ENCODE measurements at regions not wholly inside any gene's neighbourhood (a gene's known extent, or its start where the extent isn't known, plus 50 kb on each side); places are given as distances from the start of the nearest gene placed in this dataset.

- Histone ChIP-seq H3K9ac (ENCODE audit: low read length) (no peak overlapping the region), H3K27me3 (ENCODE audit: insufficient read depth, low read length) (no peaks in the 10 kb centered on the region), H4K20me1 (ENCODE audit: insufficient read depth, low read length) (no peaks in the 10 kb centered on the region), H3K9me3 (ENCODE audit: insufficient read depth, low read depth, low read length) (no peaks in the 10 kb centered on the region), H3K27ac (ENCODE audit: low read depth, low read length) (no peak overlapping the region), H3K36me3 (ENCODE audit: insufficient read depth, low read length) (no peaks in the 10 kb centered on the region), H3K4me2 (ENCODE audit: low read length) (no peak overlapping the region), H3K4me1 (ENCODE audit: insufficient read depth, low read length) (no peaks in the 10 kb centered on the region), H3K79me2 (ENCODE audit: insufficient read depth, low read length) (no peaks in the 10 kb centered on the region), H3K4me3 (ENCODE audit: insufficient read depth, low read depth, low read length) (no peak overlapping the region), H2AFZ (ENCODE audit: low read depth, low read length) (no peak overlapping the region)
- no peaks in the 10 kb centered on the region for H3K4me1 Mint-ChIP-seq (ENCODE audit: low read depth, unreplicated experiment)
- DNase-seq (ENCODE audit: low read depth), result no peak
- TF ChIP-seq, protein P1, sequence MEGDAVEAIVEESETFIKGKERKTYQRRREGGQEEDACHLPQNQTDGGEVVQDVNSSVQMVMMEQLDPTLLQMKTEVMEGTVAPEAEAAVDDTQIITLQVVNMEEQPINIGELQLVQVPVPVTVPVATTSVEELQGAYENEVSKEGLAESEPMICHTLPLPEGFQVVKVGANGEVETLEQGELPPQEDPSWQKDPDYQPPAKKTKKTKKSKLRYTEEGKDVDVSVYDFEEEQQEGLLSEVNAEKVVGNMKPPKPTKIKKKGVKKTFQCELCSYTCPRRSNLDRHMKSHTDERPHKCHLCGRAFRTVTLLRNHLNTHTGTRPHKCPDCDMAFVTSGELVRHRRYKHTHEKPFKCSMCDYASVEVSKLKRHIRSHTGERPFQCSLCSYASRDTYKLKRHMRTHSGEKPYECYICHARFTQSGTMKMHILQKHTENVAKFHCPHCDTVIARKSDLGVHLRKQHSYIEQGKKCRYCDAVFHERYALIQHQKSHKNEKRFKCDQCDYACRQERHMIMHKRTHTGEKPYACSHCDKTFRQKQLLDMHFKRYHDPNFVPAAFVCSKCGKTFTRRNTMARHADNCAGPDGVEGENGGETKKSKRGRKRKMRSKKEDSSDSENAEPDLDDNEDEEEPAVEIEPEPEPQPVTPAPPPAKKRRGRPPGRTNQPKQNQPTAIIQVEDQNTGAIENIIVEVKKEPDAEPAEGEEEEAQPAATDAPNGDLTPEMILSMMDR (IDR thresholded peaks at IDR 0.05; ENCODE audit: insufficient read depth, low read depth, low read length), result no peak
- no peak for TF ChIP-seq EZH2 (IDR thresholded peaks at IDR 0.05; ENCODE audit: insufficient read depth, low read length)
- H3K27ac Mint-ChIP-seq (ENCODE audit: unreplicated experiment), result no peak overlapping the region
- FAIRE-seq, result no peak
- no peaks in the 10 kb centered on the region for H3K27me3 Mint-ChIP-seq (ENCODE audit: low read depth, unreplicated experiment)
- no peaks in the 10 kb centered on the region for H3K36me3 Mint-ChIP-seq (ENCODE audit: low read depth, unreplicated experiment)
- H3K4me3 Mint-ChIP-seq (ENCODE audit: unreplicated experiment), result no peak overlapping the region
- H3K9me3 Mint-ChIP-seq (ENCODE audit: unreplicated experiment), result no peaks in the 10 kb centered on the region
These were observed 222.4 kb upstream of the ZP4 start for GRCh38 chr1:238112952-238113621.

GRCh38 chr1:238111516-238111915 is 220.8 kb upstream of the ZP4 start:
- no peaks in the 10 kb centered on the region for H3K36me3 Mint-ChIP-seq (ENCODE audit: low read depth, unreplicated experiment)
- Histone ChIP-seq H3K27ac (ENCODE audit: low read depth, low read length) (no peak overlapping the region), H2AFZ (ENCODE audit: low read depth, low read length) (no peak overlapping the region), H3K36me3 (ENCODE audit: insufficient read depth, low read length) (no peaks in the 10 kb centered on the region), H3K9me3 (ENCODE audit: insufficient read depth, low read depth, low read length) (no peaks in the 10 kb centered on the region), H3K9ac (ENCODE audit: low read length) (no peak overlapping the region), H3K79me2 (ENCODE audit: insufficient read depth, low read length) (no peaks in the 10 kb centered on the region), H3K27me3 (ENCODE audit: insufficient read depth, low read length) (no peaks in the 10 kb centered on the region), H4K20me1 (ENCODE audit: insufficient read depth, low read length) (no peaks in the 10 kb centered on the region), H3K4me2 (ENCODE audit: low read length) (no peak overlapping the region), H3K4me1 (ENCODE audit: insufficient read depth, low read length) (no peaks in the 10 kb centered on the region), H3K4me3 (ENCODE audit: insufficient read depth, low read depth, low read length) (no peak overlapping the region)
- H3K9me3 Mint-ChIP-seq (ENCODE audit: unreplicated experiment), result no peaks in the 10 kb centered on the region
- H3K4me1 Mint-ChIP-seq (ENCODE audit: low read depth, unreplicated experiment), result no peaks in the 10 kb centered on the region
- TF ChIP-seq EZH2 (IDR thresholded peaks at IDR 0.05; ENCODE audit: insufficient read depth, low read length), result no peak
- TF ChIP-seq, protein P1 (IDR thresholded peaks at IDR 0.05; ENCODE audit: insufficient read depth, low read depth, low read length), result no peak
- FAIRE-seq (no peak), DNase-seq (ENCODE audit: low read depth) (no peak)
- no peak overlapping the region for H3K27ac Mint-ChIP-seq (ENCODE audit: unreplicated experiment)
- no peak overlapping the region for H3K4me3 Mint-ChIP-seq (ENCODE audit: unreplicated experiment)
- H3K27me3 Mint-ChIP-seq (ENCODE audit: low read depth, unreplicated experiment), result no peaks in the 10 kb centered on the region

DNA sequence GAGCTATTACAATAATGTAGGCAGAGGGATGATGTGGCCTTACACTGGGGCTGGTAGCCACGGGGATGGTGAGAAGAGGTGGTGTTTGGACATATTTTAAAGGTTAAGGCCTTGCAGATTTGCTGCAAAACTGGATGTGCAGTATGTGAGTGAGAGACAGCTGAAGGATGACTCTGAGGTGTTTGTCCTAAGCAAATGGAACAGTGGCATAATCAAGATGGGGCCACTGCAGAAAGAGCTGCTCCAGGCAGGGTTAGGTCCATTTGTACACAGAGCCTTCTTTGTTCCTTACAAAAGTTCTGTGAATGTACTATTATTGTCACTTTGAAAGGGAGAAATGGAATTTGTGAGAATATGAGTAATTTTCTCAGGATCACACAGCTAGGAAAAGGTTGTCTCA is 220.4 kb upstream of the ZP4 start:
- Histone ChIP-seq H2AFZ (ENCODE audit: low read depth, low read length) (no peak overlapping the region), H3K4me3 (ENCODE audit: insufficient read depth, low read depth, low read length) (no peak overlapping the region), H3K9ac (ENCODE audit: low read length) (no peak overlapping the region), H3K4me1 (ENCODE audit: insufficient read depth, low read length) (no peaks in the 10 kb centered on the region), H3K36me3 (ENCODE audit: insufficient read depth, low read length) (no peaks in the 10 kb centered on the region), H3K27me3 (ENCODE audit: insufficient read depth, low read length) (no peaks in the 10 kb centered on the region), H3K79me2 (ENCODE audit: insufficient read depth, low read length) (no peaks in the 10 kb centered on the region), H4K20me1 (ENCODE audit: insufficient read depth, low read length) (no peaks in the 10 kb centered on the region), H3K9me3 (ENCODE audit: insufficient read depth, low read depth, low read length) (no peaks in the 10 kb centered on the region), H3K4me2 (ENCODE audit: low read length) (no peak overlapping the region), H3K27ac (ENCODE audit: low read depth, low read length) (no peak overlapping the region)
- Mint-ChIP-seq H3K27me3 (ENCODE audit: low read depth, unreplicated experiment) (no peaks in the 10 kb centered on the region), H3K4me1 (ENCODE audit: low read depth, unreplicated experiment) (no peaks in the 10 kb centered on the region), H3K9me3 (ENCODE audit: unreplicated experiment) (no peaks in the 10 kb centered on the region), H3K27ac (ENCODE audit: unreplicated experiment) (no peak overlapping the region), H3K4me3 (ENCODE audit: unreplicated experiment) (no peak overlapping the region), H3K36me3 (ENCODE audit: low read depth, unreplicated experiment) (no peaks in the 10 kb centered on the region)
- no peak for DNase-seq (ENCODE audit: low read depth)
- TF ChIP-seq EZH2 (IDR thresholded peaks at IDR 0.05; ENCODE audit: insufficient read depth, low read length), result no peak
- TF ChIP-seq, protein P1 (IDR thresholded peaks at IDR 0.05; ENCODE audit: insufficient read depth, low read depth, low read length), result no peak
- FAIRE-seq, result no peak

Data from astrocyte (in vitro differentiated cells and primary cell).